HG02885 (cell line): ENCODE measurements at regions not wholly inside any gene's neighbourhood (a gene's known extent, or its start where the extent isn't known, plus 50 kb on each side); places are given as distances from the start of the nearest gene placed in this dataset.

ENCODE experiments used
- ATAC-seq: cut with Tn5 transposase; IDR thresholded peaks from one replicate; pipeline ENCODE4 v1.9.1; 2021; ENCODE audit warnings: mild to moderate bottlenecking; ENCODE audit not compliant: unreplicated experiment, poor library complexity

DNA sequence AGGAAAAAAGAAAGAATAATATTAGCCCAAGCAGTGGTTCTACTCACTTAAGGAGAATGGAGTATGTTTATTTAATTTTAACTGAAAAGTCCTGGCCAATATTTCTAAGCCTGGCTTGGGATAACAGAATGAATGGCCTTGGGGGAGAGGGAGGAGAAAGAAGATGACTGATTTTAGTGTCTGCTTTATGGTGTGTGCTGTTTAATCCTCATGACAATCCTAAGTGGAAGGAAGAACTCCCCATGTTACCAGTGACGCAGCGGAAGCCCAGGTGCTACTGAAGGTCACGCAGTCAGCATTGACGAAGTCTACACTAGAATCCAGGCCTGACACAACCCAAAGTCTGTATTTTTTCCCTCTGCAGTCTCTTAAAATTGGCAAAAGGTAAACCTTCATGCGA lies 50.5 kb downstream of the PALM2AKAP2 start:
- no peak for ATAC-seq

- no peak for ATAC-seq
These were observed 52.1 kb downstream of the PALM2AKAP2 start for GRCh38 chr9:109831998-109832658.

GRCh38 chr9:109834855-109835254 lies 54.9 kb downstream of the PALM2AKAP2 start:
- ATAC-seq, result no peak

GRCh38 chr9:109843641-109844040 lies 63.6 kb downstream of the PALM2AKAP2 start:
- no peak for ATAC-seq

DNA sequence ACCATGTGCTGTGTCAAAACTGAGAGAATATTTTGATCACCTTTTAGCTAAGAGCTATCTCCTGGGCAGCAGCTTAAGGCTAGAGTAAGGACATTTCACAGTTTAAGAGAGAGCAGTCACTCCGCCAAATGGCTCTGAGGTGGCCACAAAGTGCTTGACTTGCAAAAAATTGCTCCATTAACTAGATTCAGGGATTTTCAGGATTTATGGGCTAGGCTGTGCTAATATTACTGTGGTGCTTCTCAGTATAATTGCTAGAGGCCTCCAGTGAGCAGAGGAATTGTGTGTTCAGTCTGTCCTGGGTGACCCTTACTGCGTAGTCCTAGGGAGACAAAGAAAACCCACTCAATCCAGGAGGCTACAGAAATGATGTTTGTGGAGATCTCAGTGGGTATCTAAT lies 65.2 kb downstream of the PALM2AKAP2 start:
- ATAC-seq, result no peak

GRCh38 chr9:109846776-109847175 lies 66.8 kb downstream of the PALM2AKAP2 start:
- no peak for ATAC-seq

GRCh38 chr9:109852556-109852955 lies 72.6 kb downstream of the PALM2AKAP2 start:
- ATAC-seq, result no peak

- no peak for ATAC-seq
These were observed 75.5 kb downstream of the PALM2AKAP2 start for GRCh38 chr9:109855540-109855939.

- ATAC-seq, result no peak
These were observed 76.8 kb downstream of the PALM2AKAP2 start for GRCh38 chr9:109856785-109857184.

DNA sequence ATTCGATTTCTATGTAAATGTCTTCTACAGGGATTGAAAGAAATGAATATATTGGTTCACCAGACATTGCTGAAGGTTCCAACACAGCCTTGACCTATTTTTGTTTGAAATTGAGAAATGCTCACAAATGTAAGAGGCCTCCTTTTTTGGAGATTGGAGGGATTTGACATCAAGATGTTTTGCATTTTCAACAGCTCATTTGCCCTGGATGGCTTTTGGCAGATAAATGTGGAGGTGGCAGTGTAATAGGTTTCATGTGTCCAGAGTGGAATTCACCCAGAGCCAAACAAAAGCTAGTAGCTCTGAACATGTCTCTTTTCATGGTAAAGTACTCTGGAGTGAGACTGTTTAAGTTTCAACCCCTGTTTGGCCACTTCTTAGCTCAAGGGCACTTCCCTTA lies 77.3 kb downstream of the PALM2AKAP2 start:
- no peak for ATAC-seq

GRCh38 chr9:109859447-109859846 lies 79.4 kb downstream of the PALM2AKAP2 start:
- ATAC-seq, result no peak

DNA sequence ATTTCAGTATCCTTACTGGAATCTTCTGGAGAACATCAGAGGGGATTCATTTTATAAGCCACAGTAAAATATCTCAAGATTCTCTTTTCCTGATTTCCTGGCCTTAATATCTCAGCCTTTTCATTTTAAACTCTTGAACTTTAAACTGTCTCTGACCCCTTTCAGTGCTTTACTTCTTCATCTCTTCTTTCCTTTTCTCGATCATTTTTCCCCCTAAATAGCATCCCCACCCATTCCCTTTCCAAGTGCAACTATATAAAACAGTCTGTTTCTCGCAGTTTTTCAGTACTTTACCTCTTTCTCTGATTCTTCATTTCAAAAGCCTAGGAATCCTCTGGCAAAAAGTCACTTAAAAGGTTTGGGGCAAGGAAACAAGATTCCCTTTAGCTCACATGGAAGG lies 80.5 kb downstream of the PALM2AKAP2 start:
- no peak for ATAC-seq

DNA sequence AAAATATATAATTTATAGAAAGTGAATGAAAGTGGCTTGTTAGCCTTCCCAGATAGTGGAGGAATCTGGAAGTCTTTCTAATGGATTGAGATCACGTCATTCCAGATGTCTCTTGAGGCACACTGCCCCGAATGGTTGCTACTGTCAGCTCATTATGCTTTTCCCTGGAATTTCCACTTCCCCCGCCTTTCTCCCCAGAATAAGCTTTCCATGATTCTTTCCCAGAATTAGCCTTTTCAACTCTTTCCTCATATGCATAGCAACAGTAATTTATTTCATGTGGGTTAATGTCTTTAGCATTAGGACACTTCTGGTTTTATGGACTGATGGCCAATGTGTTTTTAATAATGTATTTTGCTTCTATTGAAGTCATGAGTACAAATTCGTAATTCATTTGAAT lies 81.5 kb downstream of the PALM2AKAP2 start:
- ATAC-seq, result no peak

GRCh38 chr9:109861918-109862317 lies 81.9 kb downstream of the PALM2AKAP2 start:
- ATAC-seq, result no peak

DNA sequence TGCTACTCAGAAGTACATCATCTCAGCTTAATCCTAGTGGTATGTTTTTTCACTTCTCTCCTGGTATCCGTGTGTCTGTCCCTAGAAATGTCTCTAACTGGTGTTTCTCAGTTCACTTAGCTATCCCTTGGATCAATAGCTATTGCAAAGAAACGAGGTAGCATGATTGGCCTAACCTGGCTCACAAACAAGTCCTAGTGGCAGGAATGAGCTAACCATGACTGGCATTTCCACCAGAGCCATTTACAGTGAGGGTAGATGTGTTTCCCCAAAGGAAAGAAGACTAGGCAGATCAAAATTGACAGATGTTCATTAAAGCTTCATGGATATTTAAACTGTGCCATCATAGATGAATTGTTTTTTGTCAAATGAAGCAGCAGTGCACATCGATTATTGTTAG lies 82.5 kb downstream of the PALM2AKAP2 start:
- ATAC-seq, result no peak

GRCh38 chr9:109863961-109864360 lies 84.0 kb downstream of the PALM2AKAP2 start:
- no peak for ATAC-seq

DNA sequence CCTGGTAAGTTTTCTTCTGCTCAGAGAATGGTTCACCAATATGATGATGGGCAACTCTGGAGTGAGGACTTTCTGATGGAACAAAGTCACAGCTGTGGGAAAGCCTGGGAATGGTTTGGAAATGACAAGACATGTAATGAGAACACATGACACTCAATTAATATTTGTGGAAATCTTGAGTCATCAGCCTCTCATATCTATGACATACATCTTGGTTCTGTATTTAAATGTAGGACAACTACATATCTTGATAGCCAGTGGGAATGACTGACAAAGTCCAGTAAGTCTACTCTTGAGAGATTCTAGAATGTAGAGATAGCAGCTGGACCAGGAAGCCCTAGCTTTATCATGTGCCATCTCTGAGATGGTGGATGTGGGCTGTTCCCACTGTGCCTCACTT lies 85.5 kb downstream of the PALM2AKAP2 start:
- ATAC-seq, result no peak

DNA sequence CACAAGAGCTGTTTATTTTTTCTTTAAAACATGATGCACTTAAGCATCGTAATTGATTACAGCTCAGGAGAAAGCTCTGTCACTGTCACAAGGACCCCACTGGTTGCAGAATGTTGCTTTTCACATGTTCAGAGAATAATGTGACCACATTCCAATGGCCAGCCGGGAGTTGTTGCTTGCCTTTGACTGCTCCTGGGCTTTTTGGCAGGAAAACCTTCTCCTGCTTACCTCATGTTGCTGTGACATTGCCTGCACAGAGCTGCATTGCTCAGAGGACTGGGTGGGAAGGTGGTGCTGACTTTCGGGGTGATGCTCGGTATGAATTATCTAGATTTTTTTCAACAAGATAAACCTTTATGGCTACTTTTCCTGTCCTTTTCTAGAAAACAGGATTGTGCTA lies 88.2 kb downstream of the PALM2AKAP2 start:
- no peak for ATAC-seq

DNA sequence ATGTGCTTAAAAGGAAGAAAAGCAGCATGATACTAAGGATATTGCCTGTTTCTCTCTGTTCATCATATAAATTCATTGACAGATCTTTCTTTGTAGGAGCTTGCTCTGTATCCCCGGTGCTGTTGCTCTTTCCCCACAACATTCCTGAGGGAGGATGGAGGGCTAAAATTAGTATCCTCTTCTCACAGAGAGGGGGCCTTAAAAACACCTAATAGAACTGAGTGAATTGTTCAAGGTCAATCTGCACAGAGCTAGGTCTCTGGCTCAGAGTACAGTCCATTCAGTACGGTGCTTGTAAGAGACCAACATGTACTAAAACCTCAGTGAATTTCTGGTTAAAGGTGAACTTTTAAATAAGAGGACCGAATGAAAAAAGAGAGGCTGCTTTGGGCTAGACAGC lies 88.7 kb downstream of the PALM2AKAP2 start:
- ATAC-seq, result no peak

DNA sequence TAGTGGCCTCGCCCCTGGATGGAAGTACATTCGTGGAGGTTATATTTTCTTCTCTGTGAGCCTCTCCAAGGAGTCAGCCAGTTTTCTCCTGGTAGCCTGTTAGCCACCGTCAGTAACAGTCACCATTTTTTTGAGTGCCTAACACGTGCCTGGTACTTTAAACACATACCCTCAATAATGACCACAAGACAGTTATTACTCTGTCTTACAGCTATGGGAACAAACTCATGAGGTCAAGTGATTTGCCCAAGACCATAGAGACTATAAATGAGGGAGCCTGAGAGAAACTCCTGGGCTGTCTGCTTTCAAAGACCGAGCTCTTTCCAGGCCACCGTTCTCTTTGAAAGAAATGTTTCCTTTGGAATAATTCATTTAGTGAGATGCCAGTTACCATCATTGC lies 90.4 kb downstream of the PALM2AKAP2 start:
- ATAC-seq, result no peak

- no peak for ATAC-seq
These were observed 92.9 kb downstream of the PALM2AKAP2 start for GRCh38 chr9:109872901-109873300.

DNA sequence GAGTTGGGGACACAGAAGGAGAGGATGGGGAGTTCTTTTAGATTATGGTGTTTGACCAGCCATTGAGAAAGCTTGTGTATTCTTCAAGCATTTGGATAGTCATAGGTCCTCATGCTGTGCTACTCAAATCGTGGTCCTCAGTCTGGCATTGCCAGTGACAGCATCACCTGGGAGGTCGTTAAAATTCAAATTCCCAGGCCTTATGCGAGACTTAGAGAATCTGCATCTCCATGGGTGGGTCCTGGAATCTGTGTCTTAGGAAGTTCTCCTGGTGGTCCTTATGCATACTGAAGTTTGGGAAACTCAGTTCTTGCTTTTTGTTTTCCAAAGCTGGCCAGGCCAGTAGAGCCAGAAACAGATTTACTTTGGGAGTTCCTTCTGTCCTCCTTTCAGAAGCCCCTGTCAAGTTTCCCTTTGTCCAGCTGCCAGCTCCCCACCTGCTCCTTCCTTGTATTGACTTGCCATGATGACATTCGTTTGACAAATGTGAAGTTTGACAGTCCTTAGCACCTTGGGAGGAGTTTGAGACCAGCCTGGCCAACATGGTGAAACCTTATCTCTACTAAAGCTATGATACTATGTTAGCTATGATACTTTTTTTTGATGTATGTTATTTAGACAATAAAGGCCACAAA lies 95.6 kb downstream of the PALM2AKAP2 start:
- ATAC-seq, result no peak
